H1 (cell line): ENCODE measurements at regions not wholly inside any gene's neighbourhood (a gene's known extent, or its start where the extent isn't known, plus 50 kb on each side); places are given as distances from the start of the nearest gene placed in this dataset.

Source experiments
- JUND ChIP-seq: IDR thresholded peaks from 2 replicates; pipeline ENCODE4 v1.6.1; 2011; ENCODE audit warnings: mild to moderate bottlenecking, improper control_type of control experiment, low read length
- RBBP5 ChIP-seq: IDR thresholded peaks from 2 replicates; pipeline ENCODE4 v1.7.1; 2012; ENCODE audit warnings: low read depth, mild to moderate bottlenecking, inconsistent platforms, low read length, moderate library complexity, borderline replicate concordance
- SAP30 ChIP-seq: fragments of 300-600 bp; sonication (generic); IDR thresholded peaks from 2 replicates; pipeline ENCODE4 v1.7.1; 2012; ENCODE audit warnings: low read length, moderate library complexity, mild to moderate bottlenecking, inconsistent platforms; ENCODE audit not compliant: insufficient read depth, insufficient replicate concordance
- SP2 ChIP-seq: IDR thresholded peaks from 2 replicates; pipeline ENCODE4 v1.6.1; 2012; ENCODE audit warnings: mild to moderate bottlenecking, low read length, inconsistent platforms
- TF ChIP-seq, protein P1 (sequence below): fragments of 300-600 bp; sonication (generic); IDR thresholded peaks from 2 replicates; pipeline ENCODE4 v1.7.1; 2012; ENCODE audit warnings: low read length, moderate library complexity, mild to moderate bottlenecking, inconsistent platforms; ENCODE audit not compliant: insufficient replicate concordance

DNA sequence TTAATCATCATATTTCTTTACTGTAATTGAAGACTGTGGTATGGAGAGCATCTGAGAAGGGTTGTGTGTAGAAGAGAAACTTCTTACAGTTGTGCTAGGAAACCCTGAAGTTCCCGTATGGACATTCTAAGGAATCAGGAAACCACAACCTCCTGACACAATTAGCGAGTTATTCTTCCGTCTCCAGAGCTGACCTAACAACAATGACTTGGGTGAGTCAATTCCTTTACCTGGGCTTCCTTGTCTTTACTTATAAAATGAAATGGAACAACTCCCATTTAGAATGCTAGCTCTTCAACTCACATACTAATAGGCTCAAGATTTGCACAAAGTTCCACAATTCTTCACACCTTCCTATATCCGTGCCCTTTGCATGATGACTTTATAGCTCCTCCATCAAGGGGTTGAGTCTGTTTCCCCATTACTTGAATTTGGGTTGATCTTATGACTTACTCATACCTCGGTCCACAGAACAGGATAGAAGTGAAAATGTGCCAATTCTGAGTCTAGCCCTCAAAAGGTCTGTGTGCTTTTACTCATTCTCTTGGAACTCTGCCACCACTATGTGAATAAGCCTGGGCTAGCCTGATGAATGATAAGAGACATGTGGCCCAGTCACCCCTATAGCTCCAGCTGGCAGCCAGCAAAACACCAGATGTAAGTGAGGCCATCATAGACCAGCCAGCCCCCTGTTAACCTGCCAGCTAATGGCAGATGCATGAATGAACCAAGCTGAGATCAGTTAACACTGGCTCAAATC lies 459.4 kb downstream of the ETNK1 start (continued):
- TF ChIP-seq, protein P1, sequence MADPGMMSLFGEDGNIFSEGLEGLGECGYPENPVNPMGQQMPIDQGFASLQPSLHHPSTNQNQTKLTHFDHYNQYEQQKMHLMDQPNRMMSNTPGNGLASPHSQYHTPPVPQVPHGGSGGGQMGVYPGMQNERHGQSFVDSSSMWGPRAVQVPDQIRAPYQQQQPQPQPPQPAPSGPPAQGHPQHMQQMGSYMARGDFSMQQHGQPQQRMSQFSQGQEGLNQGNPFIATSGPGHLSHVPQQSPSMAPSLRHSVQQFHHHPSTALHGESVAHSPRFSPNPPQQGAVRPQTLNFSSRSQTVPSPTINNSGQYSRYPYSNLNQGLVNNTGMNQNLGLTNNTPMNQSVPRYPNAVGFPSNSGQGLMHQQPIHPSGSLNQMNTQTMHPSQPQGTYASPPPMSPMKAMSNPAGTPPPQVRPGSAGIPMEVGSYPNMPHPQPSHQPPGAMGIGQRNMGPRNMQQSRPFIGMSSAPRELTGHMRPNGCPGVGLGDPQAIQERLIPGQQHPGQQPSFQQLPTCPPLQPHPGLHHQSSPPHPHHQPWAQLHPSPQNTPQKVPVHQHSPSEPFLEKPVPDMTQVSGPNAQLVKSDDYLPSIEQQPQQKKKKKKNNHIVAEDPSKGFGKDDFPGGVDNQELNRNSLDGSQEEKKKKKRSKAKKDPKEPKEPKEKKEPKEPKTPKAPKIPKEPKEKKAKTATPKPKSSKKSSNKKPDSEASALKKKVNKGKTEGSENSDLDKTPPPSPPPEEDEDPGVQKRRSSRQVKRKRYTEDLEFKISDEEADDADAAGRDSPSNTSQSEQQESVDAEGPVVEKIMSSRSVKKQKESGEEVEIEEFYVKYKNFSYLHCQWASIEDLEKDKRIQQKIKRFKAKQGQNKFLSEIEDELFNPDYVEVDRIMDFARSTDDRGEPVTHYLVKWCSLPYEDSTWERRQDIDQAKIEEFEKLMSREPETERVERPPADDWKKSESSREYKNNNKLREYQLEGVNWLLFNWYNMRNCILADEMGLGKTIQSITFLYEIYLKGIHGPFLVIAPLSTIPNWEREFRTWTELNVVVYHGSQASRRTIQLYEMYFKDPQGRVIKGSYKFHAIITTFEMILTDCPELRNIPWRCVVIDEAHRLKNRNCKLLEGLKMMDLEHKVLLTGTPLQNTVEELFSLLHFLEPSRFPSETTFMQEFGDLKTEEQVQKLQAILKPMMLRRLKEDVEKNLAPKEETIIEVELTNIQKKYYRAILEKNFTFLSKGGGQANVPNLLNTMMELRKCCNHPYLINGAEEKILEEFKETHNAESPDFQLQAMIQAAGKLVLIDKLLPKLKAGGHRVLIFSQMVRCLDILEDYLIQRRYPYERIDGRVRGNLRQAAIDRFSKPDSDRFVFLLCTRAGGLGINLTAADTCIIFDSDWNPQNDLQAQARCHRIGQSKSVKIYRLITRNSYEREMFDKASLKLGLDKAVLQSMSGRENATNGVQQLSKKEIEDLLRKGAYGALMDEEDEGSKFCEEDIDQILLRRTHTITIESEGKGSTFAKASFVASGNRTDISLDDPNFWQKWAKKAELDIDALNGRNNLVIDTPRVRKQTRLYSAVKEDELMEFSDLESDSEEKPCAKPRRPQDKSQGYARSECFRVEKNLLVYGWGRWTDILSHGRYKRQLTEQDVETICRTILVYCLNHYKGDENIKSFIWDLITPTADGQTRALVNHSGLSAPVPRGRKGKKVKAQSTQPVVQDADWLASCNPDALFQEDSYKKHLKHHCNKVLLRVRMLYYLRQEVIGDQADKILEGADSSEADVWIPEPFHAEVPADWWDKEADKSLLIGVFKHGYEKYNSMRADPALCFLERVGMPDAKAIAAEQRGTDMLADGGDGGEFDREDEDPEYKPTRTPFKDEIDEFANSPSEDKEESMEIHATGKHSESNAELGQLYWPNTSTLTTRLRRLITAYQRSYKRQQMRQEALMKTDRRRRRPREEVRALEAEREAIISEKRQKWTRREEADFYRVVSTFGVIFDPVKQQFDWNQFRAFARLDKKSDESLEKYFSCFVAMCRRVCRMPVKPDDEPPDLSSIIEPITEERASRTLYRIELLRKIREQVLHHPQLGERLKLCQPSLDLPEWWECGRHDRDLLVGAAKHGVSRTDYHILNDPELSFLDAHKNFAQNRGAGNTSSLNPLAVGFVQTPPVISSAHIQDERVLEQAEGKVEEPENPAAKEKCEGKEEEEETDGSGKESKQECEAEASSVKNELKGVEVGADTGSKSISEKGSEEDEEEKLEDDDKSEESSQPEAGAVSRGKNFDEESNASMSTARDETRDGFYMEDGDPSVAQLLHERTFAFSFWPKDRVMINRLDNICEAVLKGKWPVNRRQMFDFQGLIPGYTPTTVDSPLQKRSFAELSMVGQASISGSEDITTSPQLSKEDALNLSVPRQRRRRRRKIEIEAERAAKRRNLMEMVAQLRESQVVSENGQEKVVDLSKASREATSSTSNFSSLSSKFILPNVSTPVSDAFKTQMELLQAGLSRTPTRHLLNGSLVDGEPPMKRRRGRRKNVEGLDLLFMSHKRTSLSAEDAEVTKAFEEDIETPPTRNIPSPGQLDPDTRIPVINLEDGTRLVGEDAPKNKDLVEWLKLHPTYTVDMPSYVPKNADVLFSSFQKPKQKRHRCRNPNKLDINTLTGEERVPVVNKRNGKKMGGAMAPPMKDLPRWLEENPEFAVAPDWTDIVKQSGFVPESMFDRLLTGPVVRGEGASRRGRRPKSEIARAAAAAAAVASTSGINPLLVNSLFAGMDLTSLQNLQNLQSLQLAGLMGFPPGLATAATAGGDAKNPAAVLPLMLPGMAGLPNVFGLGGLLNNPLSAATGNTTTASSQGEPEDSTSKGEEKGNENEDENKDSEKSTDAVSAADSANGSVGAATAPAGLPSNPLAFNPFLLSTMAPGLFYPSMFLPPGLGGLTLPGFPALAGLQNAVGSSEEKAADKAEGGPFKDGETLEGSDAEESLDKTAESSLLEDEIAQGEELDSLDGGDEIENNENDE, result no peak
- TF ChIP-seq SAP30 (no peak), JUND (no peak), RBBP5 (no peak), SP2 (no peak)
